CD4-positive, alpha-beta T cell (primary cell): ENCODE measurements at regions not wholly inside any gene's neighbourhood (a gene's known extent, or its start where the extent isn't known, plus 50 kb on each side); places are given as distances from the start of the nearest gene placed in this dataset.

Experiments
- ATAC-seq: fragments of 200-7000 bp; cut with Tn5 transposase; one replicate; pipeline ENCODE4 v1.10.0; 2022; ENCODE audit warnings: mild to moderate bottlenecking; ENCODE audit not compliant: poor library complexity
- CTCF ChIA-PET: fragments of 350-600 bp; sonication (Branson Sonifier 250); formaldehyde crosslinking; loops from one replicate; lab custom pipeline; 2021; ENCODE audit warnings: antibody characterized with exemption, inconsistent platforms; lab: Charles Lee
- POLR2A ChIA-PET: fragments of 350-600 bp; sonication (Branson Sonifier 250); formaldehyde crosslinking; loops from one replicate; lab custom pipeline; 2021; ENCODE audit warnings: antibody characterized with exemption, inconsistent platforms; lab: Charles Lee
- DNase-seq, 14 experiments: peaks; one replicate each; pipeline ENCODE4 v3.0.0-alpha.2; 2013 to 2020; ENCODE audit warnings: mixed read lengths in 2 of 14
- H3K27ac ChIP-seq, 2 donors: one replicate each; pipeline versions ENCODE4 v1.5.1 to v1.7.0; 2013; ENCODE audit warnings: low read length in 2 of 2, low read depth in 1 of 2, mild to moderate bottlenecking in 1 of 2
- H3K27me3 ChIP-seq, 2 experiments: 1 replicate in 1 of 2; 2 replicates in 1 of 2; pipeline versions ENCODE4 v1.6.1 to v1.7.0; 2013; ENCODE audit warnings: low read length in 2 of 2, control low read depth in 1 of 2, mild to moderate bottlenecking in 1 of 2, moderate library complexity in 1 of 2; ENCODE audit not compliant: insufficient read depth in 2 of 2, control insufficient read depth in 1 of 2
- H3K36me3 ChIP-seq: one replicate; pipeline ENCODE4 v1.6.1; 2013; ENCODE audit warnings: low read length, control low read depth; ENCODE audit not compliant: insufficient read depth
- H3K4me1 ChIP-seq: one replicate; pipeline ENCODE4 v1.6.1; 2013; ENCODE audit warnings: low read length, control low read depth; ENCODE audit not compliant: insufficient read depth
- H3K4me3 ChIP-seq: one replicate; pipeline ENCODE4 v1.5.1; 2013; ENCODE audit warnings: mild to moderate bottlenecking, low read length, moderate library complexity
- H3K9me3 ChIP-seq, 2 experiments: 1 replicate in 1 of 2; 2 replicates in 1 of 2; pipeline versions ENCODE4 v1.6.1 to v1.7.0; 2013; ENCODE audit warnings: low read length in 2 of 2, mild to moderate bottlenecking in 2 of 2, control low read depth in 1 of 2, moderate library complexity in 1 of 2; ENCODE audit not compliant: control insufficient read depth in 1 of 2, insufficient read depth in 1 of 2
- H3K27ac Mint-ChIP-seq: one replicate; pipeline ENCODE4 v1.8.0; 2020; ENCODE audit warnings: mixed read lengths
- H3K27me3 Mint-ChIP-seq: one replicate; pipeline ENCODE4 v1.8.0; 2021; ENCODE audit warnings: mixed read lengths
- H3K36me3 Mint-ChIP-seq: one replicate; pipeline ENCODE4 v1.8.0; 2021; ENCODE audit warnings: low read depth, mixed read lengths
- H3K4me1 Mint-ChIP-seq: one replicate; pipeline ENCODE4 v1.8.0; 2021; ENCODE audit warnings: low read depth, mixed read lengths
- H3K4me3 Mint-ChIP-seq: one replicate; pipeline ENCODE4 v1.8.0; 2020; ENCODE audit warnings: mild to moderate bottlenecking, mixed read lengths
- H3K9me3 Mint-ChIP-seq: one replicate; pipeline ENCODE4 v1.8.0; 2020; ENCODE audit warnings: mixed read lengths
- CTCF ChIP-seq: fragments of 200-600 bp; IDR thresholded peaks from one replicate; pipeline ENCODE4 v1.8.0; 2022; ENCODE audit warnings: antibody characterized with exemption, mild to moderate bottlenecking
- intact Hi-C, 2 experiments: fragments of 100-400 bp; cut with DNase I in 1 of 2; cut with micrococcal nuclease in 1 of 2; formaldehyde crosslinking; loops; one replicate each; pipeline versions ENCODE4 v1.15.1 to v1.9.0; 2023 to 2025; cut with DNase I, micrococcal nuclease

- TF ChIP-seq CTCF = no peak
- no peak overlapping the region for H3K27ac ChIP-seq
- H3K4me3 ChIP-seq = no peak overlapping the region
- DNase-seq (no peak), ATAC-seq (no peak)
- intact Hi-C loops = no loop called here
- H3K4me1 Mint-ChIP-seq = no peaks in the 10 kb centered on the region
- H3K27ac Mint-ChIP-seq = no peak overlapping the region
- H3K9me3 Mint-ChIP-seq = no peaks in the 10 kb centered on the region
- H3K36me3 ChIP-seq = no peaks in the 10 kb centered on the region
- CTCF ChIA-PET = no interaction called here
- H3K27me3 ChIP-seq = no peaks in the 10 kb centered on the region
- no peaks in the 10 kb centered on the region for H3K9me3 ChIP-seq
- H3K36me3 Mint-ChIP-seq = no peaks in the 10 kb centered on the region
- POLR2A ChIA-PET = no interaction called here
- H3K4me3 Mint-ChIP-seq = no peak overlapping the region
- no peaks in the 10 kb centered on the region for H3K4me1 ChIP-seq
- peaks cover 5% of the 10 kb centered on the region for H3K27me3 Mint-ChIP-seq
These were observed 77.1 kb downstream of the CMPK2 start for GRCh38 chr2:6788614-6789013.

- Mint-ChIP-seq H3K27me3 (peaks cover 5% of the 10 kb centered on the region), H3K4me3 (no peak overlapping the region), H3K9me3 (no peaks in the 10 kb centered on the region), H3K4me1 (no peaks in the 10 kb centered on the region), H3K27ac (no peak overlapping the region), H3K36me3 (no peaks in the 10 kb centered on the region)
- no peak for DNase-seq
- Histone ChIP-seq H3K27me3 (no peaks in the 10 kb centered on the region), H3K9me3 (no peaks in the 10 kb centered on the region), H3K4me3 (no peak overlapping the region), H3K27ac (no peak overlapping the region), H3K4me1 (no peaks in the 10 kb centered on the region), H3K36me3 (no peaks in the 10 kb centered on the region)
- intact Hi-C loops = no loop called here
- no peak for TF ChIP-seq CTCF
- no peak for ATAC-seq
- ChIA-PET POLR2A (interaction anchor here (1.4 kb wide), 1 partner anchor 88 kb away, joined by 3 read pairs; the partner anchor contains the start of gene RSAD2), CTCF (interaction anchor here (1.0 kb wide), 1 partner anchor 17 kb away, joined by 4 read pairs; no protein-coding TSS in a partner anchor)
These were observed 76.1 kb downstream of the CMPK2 start for GRCh38 chr2:6789559-6790138.

- Mint-ChIP-seq H3K36me3 (no peaks in the 10 kb centered on the region), H3K4me3 (no peak overlapping the region), H3K9me3 (no peaks in the 10 kb centered on the region), H3K27me3 (peaks cover 5% of the 10 kb centered on the region), H3K27ac (no peak overlapping the region), H3K4me1 (no peaks in the 10 kb centered on the region)
- Histone ChIP-seq H3K27ac (no peak overlapping the region), H3K4me3 (no peak overlapping the region), H3K4me1 (no peaks in the 10 kb centered on the region), H3K9me3 (no peaks in the 10 kb centered on the region), H3K27me3 (no peaks in the 10 kb centered on the region), H3K36me3 (no peaks in the 10 kb centered on the region)
- TF ChIP-seq CTCF = no peak
- ChIA-PET POLR2A (no interaction called here), CTCF (no interaction called here)
- ATAC-seq (no peak), DNase-seq (no peak)
- intact Hi-C loops = no loop called here
These were observed 74.0 kb downstream of the CMPK2 start for GRCh38 chr2:6791682-6792081.
